ENCODE measurements at regions not wholly inside any gene's neighbourhood (a gene's known extent, or its start where the extent isn't known, plus 50 kb on each side); places are given as distances from the start of the nearest gene placed in this dataset.

- TF ChIP-seq JUND (IDR thresholded peaks at IDR 0.05) (no peak), EZH2 (IDR thresholded peaks at IDR 0.05) (no peak), ZNF274 (IDR thresholded peaks at IDR 0.05; ENCODE audit: low read depth, low read length) (no peak), SIN3A (IDR thresholded peaks at IDR 0.05; ENCODE audit: low read depth) (no peak), EZH2phosphoT487 (IDR thresholded peaks at IDR 0.05; ENCODE audit: borderline replicate concordance) (no peak), CEBPB (IDR thresholded peaks at IDR 0.05; ENCODE audit: low read depth) (no peak), POLR2A (IDR thresholded peaks at IDR 0.05; ENCODE audit: borderline replicate concordance, extremely low read depth, insufficient read depth, insufficient read length) (no peak), POLR2AphosphoS5 (IDR thresholded peaks at IDR 0.05; ENCODE audit: low read depth, low read length) (no peak), CBX3 (IDR thresholded peaks at IDR 0.05; ENCODE audit: low read depth) (no peak), SRF (IDR thresholded peaks at IDR 0.05; ENCODE audit: low read depth) (no peak)
- TF ChIP-seq, protein P1, sequence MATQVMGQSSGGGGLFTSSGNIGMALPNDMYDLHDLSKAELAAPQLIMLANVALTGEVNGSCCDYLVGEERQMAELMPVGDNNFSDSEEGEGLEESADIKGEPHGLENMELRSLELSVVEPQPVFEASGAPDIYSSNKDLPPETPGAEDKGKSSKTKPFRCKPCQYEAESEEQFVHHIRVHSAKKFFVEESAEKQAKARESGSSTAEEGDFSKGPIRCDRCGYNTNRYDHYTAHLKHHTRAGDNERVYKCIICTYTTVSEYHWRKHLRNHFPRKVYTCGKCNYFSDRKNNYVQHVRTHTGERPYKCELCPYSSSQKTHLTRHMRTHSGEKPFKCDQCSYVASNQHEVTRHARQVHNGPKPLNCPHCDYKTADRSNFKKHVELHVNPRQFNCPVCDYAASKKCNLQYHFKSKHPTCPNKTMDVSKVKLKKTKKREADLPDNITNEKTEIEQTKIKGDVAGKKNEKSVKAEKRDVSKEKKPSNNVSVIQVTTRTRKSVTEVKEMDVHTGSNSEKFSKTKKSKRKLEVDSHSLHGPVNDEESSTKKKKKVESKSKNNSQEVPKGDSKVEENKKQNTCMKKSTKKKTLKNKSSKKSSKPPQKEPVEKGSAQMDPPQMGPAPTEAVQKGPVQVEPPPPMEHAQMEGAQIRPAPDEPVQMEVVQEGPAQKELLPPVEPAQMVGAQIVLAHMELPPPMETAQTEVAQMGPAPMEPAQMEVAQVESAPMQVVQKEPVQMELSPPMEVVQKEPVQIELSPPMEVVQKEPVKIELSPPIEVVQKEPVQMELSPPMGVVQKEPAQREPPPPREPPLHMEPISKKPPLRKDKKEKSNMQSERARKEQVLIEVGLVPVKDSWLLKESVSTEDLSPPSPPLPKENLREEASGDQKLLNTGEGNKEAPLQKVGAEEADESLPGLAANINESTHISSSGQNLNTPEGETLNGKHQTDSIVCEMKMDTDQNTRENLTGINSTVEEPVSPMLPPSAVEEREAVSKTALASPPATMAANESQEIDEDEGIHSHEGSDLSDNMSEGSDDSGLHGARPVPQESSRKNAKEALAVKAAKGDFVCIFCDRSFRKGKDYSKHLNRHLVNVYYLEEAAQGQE (IDR thresholded peaks at IDR 0.05; ENCODE audit: low read depth) = no peak
- TF ChIP-seq, protein P2, sequence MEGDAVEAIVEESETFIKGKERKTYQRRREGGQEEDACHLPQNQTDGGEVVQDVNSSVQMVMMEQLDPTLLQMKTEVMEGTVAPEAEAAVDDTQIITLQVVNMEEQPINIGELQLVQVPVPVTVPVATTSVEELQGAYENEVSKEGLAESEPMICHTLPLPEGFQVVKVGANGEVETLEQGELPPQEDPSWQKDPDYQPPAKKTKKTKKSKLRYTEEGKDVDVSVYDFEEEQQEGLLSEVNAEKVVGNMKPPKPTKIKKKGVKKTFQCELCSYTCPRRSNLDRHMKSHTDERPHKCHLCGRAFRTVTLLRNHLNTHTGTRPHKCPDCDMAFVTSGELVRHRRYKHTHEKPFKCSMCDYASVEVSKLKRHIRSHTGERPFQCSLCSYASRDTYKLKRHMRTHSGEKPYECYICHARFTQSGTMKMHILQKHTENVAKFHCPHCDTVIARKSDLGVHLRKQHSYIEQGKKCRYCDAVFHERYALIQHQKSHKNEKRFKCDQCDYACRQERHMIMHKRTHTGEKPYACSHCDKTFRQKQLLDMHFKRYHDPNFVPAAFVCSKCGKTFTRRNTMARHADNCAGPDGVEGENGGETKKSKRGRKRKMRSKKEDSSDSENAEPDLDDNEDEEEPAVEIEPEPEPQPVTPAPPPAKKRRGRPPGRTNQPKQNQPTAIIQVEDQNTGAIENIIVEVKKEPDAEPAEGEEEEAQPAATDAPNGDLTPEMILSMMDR (IDR thresholded peaks at IDR 0.05 in 2 of 3, conservative IDR thresholded peaks at IDR 0.05 in 1 of 3; ENCODE audit: borderline replicate concordance in 1 of 3, insufficient read depth in 1 of 3, low read depth in 2 of 3, low read length in 2 of 3) = no peak
- TF ChIP-seq, protein P3, sequence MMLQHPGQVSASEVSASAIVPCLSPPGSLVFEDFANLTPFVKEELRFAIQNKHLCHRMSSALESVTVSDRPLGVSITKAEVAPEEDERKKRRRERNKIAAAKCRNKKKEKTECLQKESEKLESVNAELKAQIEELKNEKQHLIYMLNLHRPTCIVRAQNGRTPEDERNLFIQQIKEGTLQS (IDR thresholded peaks at IDR 0.05) = no peak
These were observed 183.2 kb upstream of the LYZL1 start for GRCh38 chr10:29105516-29106215.

Data from HCT116 (cell line).